ENCODE measurements at regions not wholly inside any gene's neighbourhood (a gene's known extent, or its start where the extent isn't known, plus 50 kb on each side); places are given as distances from the start of the nearest gene placed in this dataset.

- TF ChIP-seq EZH2 (IDR thresholded peaks at IDR 0.05; ENCODE audit: insufficient read depth, poor library complexity, severe bottlenecking) = no peak
- no peak for TF ChIP-seq EZH2phosphoT487 (IDR thresholded peaks at IDR 0.05; ENCODE audit: insufficient read depth, low read depth)
Measured at GRCh38 chr3:81024560-81024959, 736.9 kb downstream of the GBE1 start.
